GM12878 (cell line): ENCODE measurements at regions not wholly inside any gene's neighbourhood (a gene's known extent, or its start where the extent isn't known, plus 50 kb on each side); places are given as distances from the start of the nearest gene placed in this dataset.

ENCODE experiments used
- ATAC-seq: fragments of 200-7000 bp; cut with Tn5 transposase; 3 replicates; pipeline ENCODE4 v1.9.1; 2020; ENCODE audit warnings: mild to moderate bottlenecking, moderate library complexity
- BruUV-seq: library from RNA; stranded (reverse); fragments of 400-500 nt; replicated peaks from 2 replicates; lab custom pipeline; 2021; lab: Mats Ljungman, UMichigan
- CTCF ChIA-PET: fragments of 300-600 bp; sonication (Branson Sonifier 250); formaldehyde crosslinking; extraction: SDS; loops from one replicate; lab custom pipeline; 2021; ENCODE audit warnings: inconsistent platforms; lab: Yijun Ruan, JAX
- POLR2A ChIA-PET: fragments of 350-600 bp; formaldehyde crosslinking; extraction: SDS; loops from one replicate; lab custom pipeline; 2021; ENCODE audit warnings: inconsistent platforms; lab: Charles Lee
- RAD21 ChIA-PET: fragments of 300-600 bp; sonication (Branson Sonifier 250); formaldehyde crosslinking; loops from one replicate; lab custom pipeline; 2023; ENCODE audit warnings: antibody characterized with exemption; ENCODE audit not compliant: unreplicated experiment; lab: Charles Lee
- SMC1A ChIA-PET: fragments of 300-600 bp; sonication (Branson Sonifier 250); formaldehyde crosslinking; loops from one replicate; lab custom pipeline; 2023; ENCODE audit not compliant: unreplicated experiment, uncharacterized antibody; lab: Charles Lee
- DNase-seq: peaks from one replicate; pipeline ENCODE4 v3.0.0-alpha.2; 2011; ENCODE audit warnings: low read depth, low spot score
- FAIRE-seq: peaks from 3 replicates; lab custom pipeline; 2011; peaks lifted over from hg19 to GRCh38; lab: Jason Lieb, UNC
- H2AFZ ChIP-seq: 2 replicates; pipeline ENCODE4 v1.6.0; 2011; ENCODE audit warnings: low read depth, low read length, control low read depth; ENCODE audit not compliant: control insufficient read depth
- H3K27ac ChIP-seq: 2 replicates; pipeline ENCODE4 v1.5.1; 2011; ENCODE audit warnings: control low read depth; ENCODE audit not compliant: control insufficient read depth, insufficient read depth
- H3K27me3 ChIP-seq, 2 experiments: replicated peaks in 1 of 2; 2 replicates each; pipeline versions ENCODE4 v1.6.0 to v1.6.1; 2011; ENCODE audit warnings: low read length in 1 of 2; ENCODE audit not compliant: control insufficient read depth in 2 of 2, insufficient read depth in 2 of 2
- H3K36me3 ChIP-seq, 2 experiments: 2 replicates each; pipeline ENCODE4 v1.5.1; 2011; ENCODE audit warnings: low read length in 1 of 2; ENCODE audit not compliant: control insufficient read depth in 2 of 2, insufficient read depth in 2 of 2
- H3K4me1 ChIP-seq: 2 replicates; pipeline ENCODE4 v1.6.1; 2011; ENCODE audit warnings: mild to moderate bottlenecking, low read length, moderate library complexity, mixed read lengths; ENCODE audit not compliant: control insufficient read depth, insufficient read depth
- H3K4me2 ChIP-seq: 2 replicates; pipeline ENCODE4 v1.6.0; 2011; ENCODE audit warnings: control low read depth; ENCODE audit not compliant: control insufficient read depth, insufficient read depth
- H3K4me3 ChIP-seq: fragments of 200-600 bp; sonication (generic); 2 replicates; pipeline ENCODE4 v1.5.1; 2016
- H3K79me2 ChIP-seq: 2 replicates; pipeline ENCODE4 v1.6.0; 2011; ENCODE audit warnings: low read length; ENCODE audit not compliant: control insufficient read depth, insufficient read depth
- H3K9ac ChIP-seq: 2 replicates; pipeline ENCODE4 v1.8.0; 2011; ENCODE audit warnings: low read length, control low read depth, mixed read lengths; ENCODE audit not compliant: control insufficient read depth, insufficient read depth
- H3K9me3 ChIP-seq: replicated peaks from 3 replicates; pipeline ENCODE4 v1.5.1; 2011; ENCODE audit warnings: mild to moderate bottlenecking, low read length; ENCODE audit not compliant: control insufficient read depth, insufficient read depth
- H4K20me1 ChIP-seq: 2 replicates; pipeline ENCODE4 v1.6.0; 2011; ENCODE audit not compliant: control insufficient read depth, insufficient read depth
- HDGF ChIP-seq: fragments of 450-650 bp; IDR thresholded peaks from 2 replicates; pipeline ENCODE4 v1.6.1; 2016; ENCODE audit warnings: antibody characterized with exemption
- KLF5 ChIP-seq: fragments of 450-650 bp; IDR thresholded peaks from 2 replicates; pipeline ENCODE4 v1.6.1; 2014; ENCODE audit warnings: mild to moderate bottlenecking; ENCODE audit not compliant: partially characterized antibody
- MTA3 ChIP-seq: IDR thresholded peaks from 2 replicates; pipeline ENCODE4 v1.6.1; 2012; ENCODE audit warnings: low read length, inconsistent platforms, borderline replicate concordance
- RAD21 ChIP-seq: IDR thresholded peaks from 2 replicates; pipeline ENCODE4 v1.6.1; 2011; ENCODE audit warnings: mild to moderate bottlenecking, low read depth, low read length, moderate library complexity; ENCODE audit not compliant: insufficient read depth
- TCF3 ChIP-seq: IDR thresholded peaks from 2 replicates; pipeline ENCODE4 v1.6.1; 2012; ENCODE audit warnings: low read depth, mild to moderate bottlenecking, low read length, borderline replicate concordance; ENCODE audit not compliant: insufficient read depth
- ZNF687 ChIP-seq: fragments of 450-650 bp; IDR thresholded peaks from 2 replicates; pipeline ENCODE4 v1.6.1; 2017; ENCODE audit warnings: mild to moderate bottlenecking, moderate library complexity
- WGBS: methylation state at CpG from one replicate; pipeline ENCODE4 v1.1.6; 2016; ENCODE audit warnings: low lambda C conversion rate; ENCODE audit not compliant: insufficient replicate concordance, insufficient coverage; ENCODE audit errors: missing lambda C conversion rate; 5-methylcytosine and 5-hydroxymethylcytosine counted together
- in situ Hi-C: fragments of 300-500 bp; cut with MboI; formaldehyde crosslinking; loops from 9 replicates; pipeline ENCODE4 v1.14.3; 2018; ENCODE audit warnings: mixed read lengths
- intact Hi-C: fragments of 100-400 bp; cut with micrococcal nuclease; formaldehyde crosslinking; loops from one replicate; pipeline ENCODE4 v1.14.2; 2022; ENCODE audit not compliant: unreplicated experiment

GRCh38 chr5:53766673-53767072, 206.2 kb downstream of the NDUFS4 start:
- POLR2A ChIA-PET: no interaction called here
- no TSS peak for BruUV-seq
- Histone ChIP-seq H3K9me3 (no peaks in the 10 kb centered on the region), H3K4me3 (no peak overlapping the region), H3K9ac (no peak overlapping the region), H3K36me3 (no peaks in the 10 kb centered on the region), H3K4me2 (no peak overlapping the region), H3K27me3 (no peaks in the 10 kb centered on the region), H2AFZ (no peak overlapping the region), H3K4me1 (no peaks in the 10 kb centered on the region), H4K20me1 (no peaks in the 10 kb centered on the region), H3K79me2 (no peaks in the 10 kb centered on the region), H3K27ac (no peak overlapping the region)
- intact Hi-C loops: no loop called here
- CTCF ChIA-PET: no interaction called here
- FAIRE-seq (no peak), DNase-seq (no peak), ATAC-seq (no peak)
- SMC1A ChIA-PET: no interaction called here
- RAD21 ChIA-PET: no interaction called here
- 0% methylated on average over 2 of the region's 2 CpGs for WGBS
- in situ Hi-C loops: no loop called here
- TF ChIP-seq TCF3 (no peak), ZNF687 (no peak), HDGF (no peak), RAD21 (no peak), KLF5 (no peak), MTA3 (no peak)
